NCI-H345 treated with DMSO at 0.1 percent for 48 hours (cell line): ENCODE measurements at regions not wholly inside any gene's neighbourhood (a gene's known extent, or its start where the extent isn't known, plus 50 kb on each side); places are given as distances from the start of the nearest gene placed in this dataset.
"Not testable (repeated sequence)": the region's sequence is repeated elsewhere in the genome, so short reads cannot be mapped to it uniquely, and the experiment has no call there.

Experiments
- DNase-seq: peaks from one replicate; lab custom pipeline; 2025; ENCODE audit not compliant: unreplicated experiment; lab: John Stamatoyannopoulos, UW

- no peak for DNase-seq
Observed at GRCh38 chr11:98725471-98725870, 295.3 kb upstream of the CNTN5 start.

GRCh38 chr11:98728421-98728820 lies 292.3 kb upstream of the CNTN5 start:
- DNase-seq: no peak

GRCh38 chr11:98729118-98729517 lies 291.6 kb upstream of the CNTN5 start:
- no peak for DNase-seq

GRCh38 chr11:98732947-98733346 lies 287.8 kb upstream of the CNTN5 start:
- no peak for DNase-seq

GRCh38 chr11:98733378-98733777 lies 287.4 kb upstream of the CNTN5 start:
- DNase-seq: not testable (repeated sequence)

GRCh38 chr11:98734686-98735085 lies 286.1 kb upstream of the CNTN5 start:
- no peak for DNase-seq

GRCh38 chr11:98736833-98737232 lies 283.9 kb upstream of the CNTN5 start:
- no peak for DNase-seq

GRCh38 chr11:98740321-98740720 lies 280.4 kb upstream of the CNTN5 start:
- no peak for DNase-seq

GRCh38 chr11:98763446-98763845 lies 257.3 kb upstream of the CNTN5 start:
- not testable (repeated sequence) for DNase-seq

- no peak for DNase-seq
Observed at GRCh38 chr11:98766903-98767302, 253.8 kb upstream of the CNTN5 start.

GRCh38 chr11:98770046-98770445 lies 250.7 kb upstream of the CNTN5 start:
- not testable (repeated sequence) for DNase-seq

GRCh38 chr11:98771791-98772190 lies 249.0 kb upstream of the CNTN5 start:
- no peak for DNase-seq

- no peak for DNase-seq
Observed at GRCh38 chr11:98772893-98773292, 247.9 kb upstream of the CNTN5 start.

- DNase-seq: no peak
Observed at GRCh38 chr11:98793276-98793675, 227.5 kb upstream of the CNTN5 start.

- no peak for DNase-seq
Observed at GRCh38 chr11:98798333-98798732, 222.4 kb upstream of the CNTN5 start.

- no peak for DNase-seq
Observed at GRCh38 chr11:98800696-98801095, 220.1 kb upstream of the CNTN5 start.

- DNase-seq: no peak
Observed at GRCh38 chr11:98828986-98829708, 191.6 kb upstream of the CNTN5 start.

- no peak for DNase-seq
Observed at GRCh38 chr11:98829971-98830370, 190.8 kb upstream of the CNTN5 start.

GRCh38 chr11:98834776-98835175 lies 186.0 kb upstream of the CNTN5 start:
- no peak for DNase-seq

GRCh38 chr11:98835335-98835734 lies 185.4 kb upstream of the CNTN5 start:
- no peak for DNase-seq

- DNase-seq: no peak
Observed at GRCh38 chr11:98836156-98836555, 184.6 kb upstream of the CNTN5 start.

GRCh38 chr11:98842187-98842586 lies 178.6 kb upstream of the CNTN5 start:
- no peak for DNase-seq

GRCh38 chr11:98862169-98862568 lies 158.6 kb upstream of the CNTN5 start:
- no peak for DNase-seq
